CD14-positive monocyte (primary cell): ENCODE measurements at regions not wholly inside any gene's neighbourhood (a gene's known extent, or its start where the extent isn't known, plus 50 kb on each side); places are given as distances from the start of the nearest gene placed in this dataset.

Source experiments
- DNase-seq, 3 donors: peaks; one replicate each; pipeline ENCODE4 v3.0.0-alpha.2; 2011 to 2022
- H2AFZ ChIP-seq: 2 replicates; pipeline ENCODE4 v1.6.0; 2012; ENCODE audit warnings: mild to moderate bottlenecking, low read depth, low read length, inconsistent platforms; ENCODE audit not compliant: insufficient read depth, poor library complexity, severe bottlenecking
- H3K27ac ChIP-seq, 2 donors: 1 replicate in 1 of 2; 2 replicates in 1 of 2; pipeline ENCODE4 v1.5.1; 2012 to 2013; ENCODE audit warnings: low read length in 2 of 2, control low read depth in 1 of 2, inconsistent platforms in 1 of 2, low read depth in 1 of 2, mild to moderate bottlenecking in 1 of 2
- H3K27me3 ChIP-seq, 2 donors: one replicate each; pipeline versions ENCODE4 v1.6.0 to v1.6.1; 2011 to 2013; ENCODE audit warnings: low read length in 2 of 2; ENCODE audit not compliant: control insufficient read depth in 2 of 2, insufficient read depth in 2 of 2
- H3K36me3 ChIP-seq, 2 donors: replicated peaks in 1 of 2; 1 replicate in 1 of 2; 2 replicates in 1 of 2; pipeline versions ENCODE4 v1.5.1 to v1.6.1; 2012 to 2013; ENCODE audit warnings: low read length in 2 of 2, control low read depth in 1 of 2, inconsistent platforms in 1 of 2, mild to moderate bottlenecking in 1 of 2; ENCODE audit not compliant: insufficient read depth in 2 of 2, control insufficient read depth in 1 of 2
- H3K4me1 ChIP-seq, 2 donors: 1 replicate in 1 of 2; 2 replicates in 1 of 2; pipeline versions ENCODE4 v1.5.1 to v1.6.1; 2012 to 2013; ENCODE audit warnings: low read length in 2 of 2, control low read depth in 1 of 2, inconsistent platforms in 1 of 2, mild to moderate bottlenecking in 1 of 2, moderate library complexity in 1 of 2; ENCODE audit not compliant: insufficient read depth in 2 of 2, control insufficient read depth in 1 of 2
- H3K4me2 ChIP-seq: replicated peaks from 2 replicates; pipeline ENCODE3; 2012; ENCODE audit warnings: low read length, moderate library complexity, mild to moderate bottlenecking; ENCODE audit not compliant: poor library complexity, severe bottlenecking; ENCODE audit errors: extremely low read depth
- H3K4me3 ChIP-seq, 3 experiments: fragments of 200-600 bp in 1 of 3; sonication (generic) in 1 of 3; replicated peaks in 1 of 3; 1 replicate in 2 of 3; 2 replicates in 1 of 3; pipeline ENCODE4 v1.5.1; 2011 to 2013; ENCODE audit warnings: low read length in 3 of 3, mild to moderate bottlenecking in 3 of 3, control low read depth in 2 of 3, low read depth in 2 of 3, inconsistent platforms in 1 of 3, moderate library complexity in 1 of 3
- H3K79me2 ChIP-seq: 2 replicates; pipeline ENCODE4 v1.6.0; 2012; ENCODE audit warnings: mild to moderate bottlenecking, control low read depth, inconsistent platforms, low read length, moderate library complexity; ENCODE audit not compliant: insufficient read depth
- H3K9ac ChIP-seq: 2 replicates; pipeline ENCODE4 v1.6.0; 2017; ENCODE audit warnings: low read length, mild to moderate bottlenecking; ENCODE audit not compliant: insufficient read depth, poor library complexity, severe bottlenecking
- H3K9me3 ChIP-seq, 2 donors: replicated peaks in 1 of 2; 1 replicate in 1 of 2; 2 replicates in 1 of 2; pipeline versions ENCODE4 v1.5.1 to v1.6.1; 2012 to 2013; ENCODE audit warnings: low read length in 2 of 2, control low read depth in 1 of 2; ENCODE audit not compliant: control insufficient read depth in 1 of 2, insufficient read depth in 1 of 2
- H4K20me1 ChIP-seq: 2 replicates; pipeline ENCODE4 v1.6.0; 2012; ENCODE audit warnings: mild to moderate bottlenecking, low read length, control low read depth, moderate library complexity; ENCODE audit not compliant: insufficient read depth
- H3K27ac Mint-ChIP-seq, 7 donors: one replicate each; pipeline ENCODE4 v1.8.0; 2020; ENCODE audit warnings: mild to moderate bottlenecking in 7 of 7, mixed read lengths in 7 of 7, moderate library complexity in 6 of 7, inconsistent platforms in 2 of 7
- H3K27me3 Mint-ChIP-seq, 3 donors: one replicate each; pipeline ENCODE4 v1.8.0; 2021 to 2022; ENCODE audit warnings: low read depth in 3 of 3, mild to moderate bottlenecking in 3 of 3, mixed read lengths in 3 of 3, moderate library complexity in 3 of 3, inconsistent platforms in 1 of 3
- H3K36me3 Mint-ChIP-seq, 2 donors: one replicate each; pipeline ENCODE4 v1.8.0; 2020; ENCODE audit warnings: mixed read lengths in 2 of 2, inconsistent platforms in 1 of 2, mild to moderate bottlenecking in 1 of 2
- H3K4me1 Mint-ChIP-seq: one replicate; pipeline ENCODE4 v1.8.0; 2020; ENCODE audit warnings: mild to moderate bottlenecking, mixed read lengths
- H3K4me3 Mint-ChIP-seq, 2 donors: one replicate each; pipeline ENCODE4 v1.8.0; 2020; ENCODE audit warnings: mild to moderate bottlenecking in 2 of 2, mixed read lengths in 2 of 2, moderate library complexity in 1 of 2
- H3K9me3 Mint-ChIP-seq, 7 donors: one replicate each; pipeline ENCODE4 v1.8.0; 2020 to 2022; ENCODE audit warnings: mixed read lengths in 7 of 7, mild to moderate bottlenecking in 6 of 7, moderate library complexity in 6 of 7, inconsistent platforms in 2 of 7
- CTCF ChIP-seq: fragments of 200-600 bp; IDR thresholded peaks from one replicate; pipeline ENCODE4 v1.8.0; 2022; ENCODE audit warnings: antibody characterized with exemption, mild to moderate bottlenecking
- WGBS: methylation state at CpG from one replicate; pipeline ENCODE4 v1.1.5; 2013; ENCODE audit warnings: missing lambda C conversion rate; ENCODE audit not compliant: insufficient coverage; 5-methylcytosine and 5-hydroxymethylcytosine counted together
- intact Hi-C, 2 donors: fragments of 100-400 bp; cut with micrococcal nuclease; formaldehyde crosslinking; loops; one replicate each; pipeline versions ENCODE4 v1.15.0 to v1.15.1; 2023

GRCh38 chr13:59408738-59409137 lies 755.0 kb downstream of the DIAPH3 start:
- TF ChIP-seq CTCF: no peak
- H3K79me2 ChIP-seq: no peaks in the 10 kb centered on the region
- peaks cover 19 to 31% of the 10 kb centered on the region in 2 donors for H3K9me3 ChIP-seq
- H3K4me2 ChIP-seq: no peak overlapping the region
- no peaks in the 10 kb centered on the region for H3K27me3 ChIP-seq
- no peak overlapping the region for H3K27ac ChIP-seq
- H3K4me1 Mint-ChIP-seq: no peaks in the 10 kb centered on the region
- no peak overlapping the region for H3K4me3 ChIP-seq
- no peaks in the 10 kb centered on the region for H3K4me1 ChIP-seq
- H2AFZ ChIP-seq: no peak overlapping the region
- no peaks in the 10 kb centered on the region for H3K36me3 ChIP-seq
- no peaks in the 10 kb centered on the region for H4K20me1 ChIP-seq
- DNase-seq: no peak
- peaks cover 0 to 2% (median 2%) of the 10 kb centered on the region in 3 donors for H3K27me3 Mint-ChIP-seq
- H3K9ac ChIP-seq: no peak overlapping the region
- 96% methylated on average over 5 of the region's 5 CpGs for WGBS
- intact Hi-C loops: no loop called here
- H3K27ac Mint-ChIP-seq: no peak overlapping the region
- no peaks in the 10 kb centered on the region for H3K36me3 Mint-ChIP-seq
- H3K4me3 Mint-ChIP-seq: no peak overlapping the region
- peaks cover 11 to 40% (median 18%) of the 10 kb centered on the region in 7 donors for H3K9me3 Mint-ChIP-seq

GRCh38 chr13:59409211-59409610 lies 754.5 kb downstream of the DIAPH3 start:
- no peak for TF ChIP-seq CTCF
- Histone ChIP-seq H3K4me3 (no peak overlapping the region), H2AFZ (no peak overlapping the region), H3K9me3 (peaks cover 19 to 31% of the 10 kb centered on the region in 2 donors), H3K9ac (no peak overlapping the region), H3K79me2 (no peaks in the 10 kb centered on the region), H3K27ac (no peak overlapping the region), H3K4me2 (no peak overlapping the region), H4K20me1 (no peaks in the 10 kb centered on the region), H3K4me1 (no peaks in the 10 kb centered on the region), H3K36me3 (no peaks in the 10 kb centered on the region), H3K27me3 (no peaks in the 10 kb centered on the region)
- WGBS: 43% methylated on average over 2 of the region's 2 CpGs
- Mint-ChIP-seq H3K36me3 (no peaks in the 10 kb centered on the region), H3K27me3 (peaks cover 0 to 2% (median 2%) of the 10 kb centered on the region in 3 donors), H3K4me1 (no peaks in the 10 kb centered on the region), H3K9me3 (peaks cover 11 to 40% (median 18%) of the 10 kb centered on the region in 7 donors), H3K27ac (no peak overlapping the region), H3K4me3 (no peak overlapping the region)
- DNase-seq: no peak
- intact Hi-C loops: no loop called here
